Suprapubic skin (tissue), 4 donors: ENCODE measurements at regions not wholly inside any gene's neighbourhood (a gene's known extent, or its start where the extent isn't known, plus 50 kb on each side); places are given as distances from the start of the nearest gene placed in this dataset.

Experiments
- DNase-seq, 2 donors: peaks; one replicate each; pipeline ENCODE4 v3.0.0-alpha.2; 2019; ENCODE audit warnings: low spot score in 2 of 2
- H3K27ac ChIP-seq: fragments of 200-600 bp; sonication (generic); one replicate; pipeline ENCODE4 v1.5.1; 2019
- H3K27me3 ChIP-seq: fragments of 200-600 bp; sonication (generic); one replicate; pipeline ENCODE4 v1.5.1; 2019
- H3K36me3 ChIP-seq: fragments of 200-600 bp; sonication (generic); one replicate; pipeline ENCODE4 v1.5.1; 2019
- H3K4me1 ChIP-seq: fragments of 200-600 bp; sonication (generic); one replicate; pipeline ENCODE4 v1.5.1; 2019
- H3K4me3 ChIP-seq: fragments of 200-600 bp; sonication (generic); one replicate; pipeline ENCODE4 v1.5.1; 2019; ENCODE audit warnings: mild to moderate bottlenecking
- H3K9me3 ChIP-seq: fragments of 200-600 bp; sonication (generic); one replicate; pipeline ENCODE4 v1.5.1; 2019
- EP300 ChIP-seq: sonication (generic); formaldehyde crosslinking; IDR thresholded peaks from one replicate; pipeline ENCODE4 v1.6.1; 2017; ENCODE audit warnings: antibody characterized with exemption
- POLR2A ChIP-seq, 2 donors: fragments of 450-650 bp; IDR thresholded peaks; one replicate each; pipeline ENCODE4 v1.6.1; 2017; ENCODE audit warnings: antibody characterized with exemption in 2 of 2, mild to moderate bottlenecking in 2 of 2, moderate library complexity in 2 of 2
- POLR2AphosphoS5 ChIP-seq, 3 donors: sonication (generic); formaldehyde crosslinking; IDR thresholded peaks; one replicate each; pipeline ENCODE4 v1.6.1; 2017; ENCODE audit warnings: antibody characterized with exemption in 3 of 3
- WGBS: methylation state at CpG from one replicate; pipeline ENCODE4 v1.1.5; 2018; 5-methylcytosine and 5-hydroxymethylcytosine counted together
- TF ChIP-seq, protein P1 (sequence below), 2 donors: fragments of 200-600 bp in 1 of 2; fragments of 450-650 bp in 1 of 2; sonication (generic) in 1 of 2; IDR thresholded peaks; one replicate each; pipeline ENCODE4 v1.5.1; 2016 to 2019; ENCODE audit warnings: antibody characterized with exemption in 2 of 2, mild to moderate bottlenecking in 1 of 2, moderate library complexity in 1 of 2

DNA sequence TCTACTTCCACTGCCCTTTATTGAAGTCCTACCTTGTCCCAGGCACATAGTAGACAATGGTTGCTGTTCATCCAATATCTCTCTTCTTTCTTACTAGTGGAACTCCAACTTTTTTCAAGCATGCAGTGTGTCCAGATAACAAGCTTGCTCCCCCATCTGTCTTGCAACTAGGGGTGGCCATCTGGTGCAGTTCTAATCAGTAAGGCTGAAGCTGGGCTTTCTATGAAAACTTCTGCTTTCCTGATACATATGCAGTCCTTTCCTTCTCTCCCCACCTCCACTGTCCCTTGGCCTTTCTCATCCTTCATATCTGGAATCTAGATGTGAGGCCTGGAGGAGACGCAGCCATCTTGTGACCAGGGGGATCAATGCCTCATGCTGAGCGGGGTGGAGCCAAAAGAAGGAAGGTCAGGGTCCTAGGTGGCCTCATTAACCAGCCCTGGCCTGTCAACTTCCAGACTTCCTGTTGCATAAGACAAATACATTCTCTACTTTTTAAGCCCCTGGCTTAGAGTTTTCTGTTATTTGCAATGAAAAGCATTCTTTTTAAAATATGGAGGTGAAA, 59.6 kb upstream of the ZFP64 start:
- Histone ChIP-seq H3K9me3 (no peaks in the 10 kb centered on the region), H3K27ac (no peak overlapping the region), H3K27me3 (no peaks in the 10 kb centered on the region), H3K4me1 (no peaks in the 10 kb centered on the region), H3K36me3 (no peaks in the 10 kb centered on the region), H3K4me3 (no peak overlapping the region)
- TF ChIP-seq POLR2A (IDR thresholded peaks at IDR 0.05) (no peak), POLR2AphosphoS5 (IDR thresholded peaks at IDR 0.05) (no peak), EP300 (no peak)
- TF ChIP-seq, protein P1, sequence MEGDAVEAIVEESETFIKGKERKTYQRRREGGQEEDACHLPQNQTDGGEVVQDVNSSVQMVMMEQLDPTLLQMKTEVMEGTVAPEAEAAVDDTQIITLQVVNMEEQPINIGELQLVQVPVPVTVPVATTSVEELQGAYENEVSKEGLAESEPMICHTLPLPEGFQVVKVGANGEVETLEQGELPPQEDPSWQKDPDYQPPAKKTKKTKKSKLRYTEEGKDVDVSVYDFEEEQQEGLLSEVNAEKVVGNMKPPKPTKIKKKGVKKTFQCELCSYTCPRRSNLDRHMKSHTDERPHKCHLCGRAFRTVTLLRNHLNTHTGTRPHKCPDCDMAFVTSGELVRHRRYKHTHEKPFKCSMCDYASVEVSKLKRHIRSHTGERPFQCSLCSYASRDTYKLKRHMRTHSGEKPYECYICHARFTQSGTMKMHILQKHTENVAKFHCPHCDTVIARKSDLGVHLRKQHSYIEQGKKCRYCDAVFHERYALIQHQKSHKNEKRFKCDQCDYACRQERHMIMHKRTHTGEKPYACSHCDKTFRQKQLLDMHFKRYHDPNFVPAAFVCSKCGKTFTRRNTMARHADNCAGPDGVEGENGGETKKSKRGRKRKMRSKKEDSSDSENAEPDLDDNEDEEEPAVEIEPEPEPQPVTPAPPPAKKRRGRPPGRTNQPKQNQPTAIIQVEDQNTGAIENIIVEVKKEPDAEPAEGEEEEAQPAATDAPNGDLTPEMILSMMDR (IDR thresholded peaks at IDR 0.05), result no peak
- 89% methylated on average over 2 of the region's 2 CpGs for WGBS
- DNase-seq, result no peak

DNA sequence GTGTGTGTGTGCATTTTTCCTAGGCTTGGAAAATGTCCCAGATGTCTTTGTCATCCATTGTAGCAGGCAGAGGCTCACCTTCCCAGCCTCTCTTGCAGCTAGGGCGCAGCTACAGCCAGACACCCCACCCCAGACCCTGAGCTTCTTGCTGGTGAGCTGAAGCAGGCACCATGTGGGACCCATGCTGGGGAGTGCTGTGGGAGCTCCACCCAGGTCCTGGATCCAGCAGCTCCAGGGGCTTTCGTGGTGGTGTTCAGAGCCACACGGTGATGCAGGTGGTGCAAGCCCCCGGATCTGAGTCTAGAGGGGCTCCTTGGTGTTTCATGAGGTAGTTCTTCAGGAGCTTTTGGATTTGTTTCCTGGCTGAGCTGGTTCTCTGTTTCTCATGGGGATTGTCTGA, 56.0 kb upstream of the ZFP64 start:
- Histone ChIP-seq H3K27me3 (no peaks in the 10 kb centered on the region), H3K36me3 (no peaks in the 10 kb centered on the region), H3K9me3 (no peaks in the 10 kb centered on the region), H3K4me3 (no peak overlapping the region), H3K4me1 (no peaks in the 10 kb centered on the region), H3K27ac (no peak overlapping the region)
- TF ChIP-seq POLR2AphosphoS5 (IDR thresholded peaks at IDR 0.05) (no peak), EP300 (no peak), POLR2A (IDR thresholded peaks at IDR 0.05) (no peak)
- TF ChIP-seq, protein P1 (IDR thresholded peaks at IDR 0.05), result no peak
- DNase-seq, result no peak
- 91% methylated on average over 4 of the region's 4 CpGs for WGBS

DNA sequence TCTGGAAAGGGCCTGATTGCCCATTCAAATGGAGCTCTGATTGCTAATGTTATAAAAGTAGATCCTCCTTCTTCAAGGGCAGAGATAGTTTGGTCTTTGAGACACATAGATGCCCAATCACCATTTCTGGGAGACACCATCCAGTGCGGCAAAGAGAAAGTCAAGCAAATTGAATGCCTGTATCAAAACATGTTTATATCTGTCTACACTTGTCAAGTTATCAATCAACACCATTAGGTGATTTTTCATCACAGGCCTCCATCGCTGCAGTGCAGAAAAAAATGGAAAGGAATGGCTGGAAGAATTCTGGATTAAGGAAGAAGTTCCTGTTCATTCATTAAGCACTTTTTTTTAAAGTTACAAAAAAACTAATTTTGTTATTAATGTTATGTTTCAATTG, 54.8 kb upstream of the ZFP64 start:
- 73% methylated on average over 2 of the region's 2 CpGs for WGBS
- Histone ChIP-seq H3K9me3 (no peaks in the 10 kb centered on the region), H3K4me1 (no peaks in the 10 kb centered on the region), H3K4me3 (no peak overlapping the region), H3K27me3 (no peaks in the 10 kb centered on the region), H3K27ac (no peak overlapping the region), H3K36me3 (no peaks in the 10 kb centered on the region)
- DNase-seq, result no peak
- TF ChIP-seq, protein P1 (IDR thresholded peaks at IDR 0.05), result no peak
- TF ChIP-seq POLR2A (IDR thresholded peaks at IDR 0.05) (no peak), EP300 (no peak)

DNA sequence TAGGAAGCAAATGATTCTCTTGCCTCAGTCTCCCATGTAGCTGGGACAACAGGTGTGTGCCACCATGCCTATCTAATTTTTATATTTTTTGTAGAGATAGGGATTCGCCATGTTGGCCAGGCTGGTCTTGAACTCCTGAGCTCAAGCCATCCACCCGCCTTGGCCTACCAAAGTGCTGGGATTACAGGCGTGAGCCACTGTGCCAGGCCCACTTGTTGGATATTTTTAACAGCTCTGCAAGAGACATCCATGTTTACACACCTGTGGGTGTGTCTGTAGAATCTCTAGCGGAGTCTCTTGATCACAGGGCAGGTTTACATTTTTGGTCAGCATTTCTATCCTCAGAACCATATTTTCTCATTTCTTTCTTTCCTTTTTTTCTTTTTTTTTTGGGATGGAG, 53.1 kb upstream of the ZFP64 start:
- 100% methylated on average over 4 of the region's 4 CpGs for WGBS
- no peaks in the 10 kb centered on the region for H3K4me1 ChIP-seq
- no peak for TF ChIP-seq EP300
- TF ChIP-seq POLR2A (IDR thresholded peaks at IDR 0.05), result no peak
- TF ChIP-seq, protein P1 (IDR thresholded peaks at IDR 0.05), result no peak
- no peak for TF ChIP-seq POLR2AphosphoS5 (IDR thresholded peaks at IDR 0.05)

DNA sequence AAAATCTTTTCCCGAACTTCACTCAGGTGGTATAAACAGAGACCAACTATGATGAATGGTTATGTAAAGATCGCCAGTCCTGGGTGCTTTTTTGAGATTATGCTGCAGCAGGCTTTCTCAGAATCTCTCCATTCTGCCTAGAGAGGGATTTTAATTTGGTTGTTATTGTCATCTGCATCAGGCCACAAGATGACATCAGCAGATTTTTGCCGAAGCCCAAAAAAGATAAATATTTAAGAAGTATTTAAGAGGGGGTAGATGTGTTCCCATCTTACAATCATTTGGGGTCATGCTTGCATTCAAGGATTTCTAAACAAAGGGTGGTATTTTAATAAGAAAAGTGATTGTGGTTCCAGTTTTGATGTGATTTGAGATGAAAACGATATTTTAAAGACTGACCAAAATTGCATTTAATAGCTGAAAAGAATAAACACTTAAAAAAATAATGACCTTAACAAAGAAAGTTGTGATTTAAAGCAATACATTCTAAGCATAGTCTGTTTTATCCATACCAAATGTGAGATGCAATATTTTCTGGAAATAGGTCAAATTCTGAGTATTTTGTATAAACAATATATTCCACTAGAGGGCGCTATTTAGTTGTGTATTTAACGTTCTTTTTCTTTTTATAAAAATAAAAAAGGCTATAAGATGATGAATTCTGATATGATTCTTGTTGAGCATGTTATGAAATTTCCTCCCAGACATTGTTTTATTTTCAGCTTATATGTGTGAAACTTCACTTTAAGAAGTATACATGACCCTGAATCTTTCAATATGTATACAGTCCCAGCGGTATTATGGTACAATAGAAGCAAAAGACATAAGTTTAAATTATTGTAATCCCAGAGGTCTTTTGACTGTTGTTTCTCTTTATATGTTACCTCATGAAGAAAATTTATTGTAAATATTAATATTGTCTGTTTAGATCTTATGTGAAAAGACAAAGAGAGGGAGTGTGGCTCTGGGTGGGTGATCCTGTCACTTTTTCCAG, 51.0 kb upstream of the ZFP64 start:
- no peak for DNase-seq
- H3K4me1 ChIP-seq, result no peaks in the 10 kb centered on the region
- H3K9me3 ChIP-seq, result no peaks in the 10 kb centered on the region
- H3K36me3 ChIP-seq, result no peaks in the 10 kb centered on the region
- no peak for TF ChIP-seq POLR2A (IDR thresholded peaks at IDR 0.05)
- TF ChIP-seq, protein P1 (IDR thresholded peaks at IDR 0.05), result peak; percentile 34
- H3K27me3 ChIP-seq, result peaks cover 7% of the 10 kb centered on the region
- no peak overlapping the region for H3K4me3 ChIP-seq
- WGBS, result 54% methylated on average over 7 of the region's 7 CpGs
- H3K27ac ChIP-seq, result no peak overlapping the region

More for the DNA sequence above, 53.1 kb upstream of the ZFP64 start:
- no peak for DNase-seq
- Histone ChIP-seq H3K4me3 (no peak overlapping the region), H3K9me3 (no peaks in the 10 kb centered on the region), H3K27me3 (peaks cover 4% of the 10 kb centered on the region), H3K27ac (no peak overlapping the region), H3K36me3 (no peaks in the 10 kb centered on the region)
